Parathyroid adenoma (tissue), 2 donors: ENCODE measurements at regions not wholly inside any gene's neighbourhood (a gene's known extent, or its start where the extent isn't known, plus 50 kb on each side); places are given as distances from the start of the nearest gene placed in this dataset.

Experiments
- H2AFZ ChIP-seq: fragments of 300-600 bp; sonication (generic); one replicate; pipeline ENCODE4 v1.7.0; 2017; ENCODE audit warnings: antibody characterized with exemption, mild to moderate bottlenecking
- H3K27ac ChIP-seq: fragments of 300-600 bp; sonication (generic); one replicate; pipeline ENCODE4 v1.7.0; 2017
- H3K27me3 ChIP-seq: fragments of 300-600 bp; sonication (generic); one replicate; pipeline ENCODE4 v1.7.0; 2017; ENCODE audit warnings: low read length; ENCODE audit not compliant: control insufficient read depth, insufficient read depth
- H3K36me3 ChIP-seq: fragments of 300-600 bp; sonication (generic); one replicate; pipeline ENCODE4 v1.7.0; 2017; ENCODE audit warnings: low read length; ENCODE audit not compliant: control insufficient read depth, insufficient read depth
- H3K4me1 ChIP-seq: fragments of 300-600 bp; sonication (generic); one replicate; pipeline ENCODE4 v1.7.0; 2017; ENCODE audit warnings: control low read depth
- H3K4me2 ChIP-seq: fragments of 300-600 bp; sonication (generic); one replicate; pipeline ENCODE4 v1.7.0; 2017; ENCODE audit warnings: low read length
- H3K4me3 ChIP-seq: fragments of 300-600 bp; sonication (generic); one replicate; pipeline ENCODE4 v1.7.0; 2017; ENCODE audit warnings: low read depth, low read length
- H3K79me2 ChIP-seq: fragments of 300-600 bp; sonication (generic); one replicate; pipeline ENCODE4 v1.7.0; 2017; ENCODE audit warnings: control low read depth
- H3K9ac ChIP-seq: fragments of 300-600 bp; sonication (generic); one replicate; pipeline ENCODE4 v1.7.0; 2017; ENCODE audit warnings: mild to moderate bottlenecking
- H3K9me3 ChIP-seq: fragments of 300-600 bp; sonication (generic); one replicate; pipeline ENCODE4 v1.7.0; 2017; ENCODE audit warnings: low read length; ENCODE audit not compliant: control insufficient read depth
- TF ChIP-seq, protein P1 (sequence below): fragments of 300-600 bp; sonication (generic); IDR thresholded peaks from one replicate; pipeline ENCODE4 v1.7.0; 2017; ENCODE audit warnings: antibody characterized with exemption, mild to moderate bottlenecking
- donor health status: primary hyperparathyroidism.

DNA sequence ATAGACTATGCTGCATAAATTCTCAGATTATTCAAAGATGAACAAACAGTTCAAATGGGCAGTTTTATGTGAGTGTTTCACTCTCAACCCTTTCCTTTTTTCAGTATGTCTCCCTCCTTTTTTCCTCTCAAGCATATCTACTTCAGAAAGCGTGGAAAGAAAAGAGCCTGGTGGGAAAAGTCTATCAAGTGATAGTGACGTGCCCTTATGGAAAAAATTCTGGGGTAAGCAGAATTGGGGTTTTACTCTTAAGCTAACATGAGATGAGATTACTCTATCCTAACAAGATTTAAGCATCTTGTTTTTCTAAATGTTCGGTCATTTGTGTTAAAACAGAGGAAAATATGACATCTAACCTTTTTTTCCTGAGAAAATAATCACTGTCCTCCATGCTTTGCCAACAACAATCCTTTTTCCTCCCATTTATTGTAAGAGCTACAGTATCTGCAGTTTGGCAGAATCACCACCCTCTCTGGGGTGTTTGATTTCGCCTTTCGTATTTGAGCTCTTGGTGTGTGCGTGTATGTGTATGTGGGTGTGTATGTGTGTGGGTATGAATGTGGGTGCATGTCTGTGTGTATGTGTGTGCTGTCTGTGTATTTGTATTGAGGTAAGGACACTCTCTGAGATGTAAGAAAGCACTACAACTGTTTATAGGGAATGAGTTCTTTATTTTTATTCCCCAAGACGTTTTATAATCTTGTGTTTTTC lies 143.9 kb upstream of the L3MBTL4 start:
- Histone ChIP-seq H2AFZ (no peak overlapping the region), H3K9me3 (no peaks in the 10 kb centered on the region), H3K36me3 (no peaks in the 10 kb centered on the region), H3K4me3 (no peak overlapping the region), H3K27ac (no peak overlapping the region), H3K79me2 (no peaks in the 10 kb centered on the region), H3K4me1 (no peaks in the 10 kb centered on the region), H3K9ac (no peak overlapping the region), H3K27me3 (no peaks in the 10 kb centered on the region), H3K4me2 (no peak overlapping the region)
- TF ChIP-seq, protein P1, sequence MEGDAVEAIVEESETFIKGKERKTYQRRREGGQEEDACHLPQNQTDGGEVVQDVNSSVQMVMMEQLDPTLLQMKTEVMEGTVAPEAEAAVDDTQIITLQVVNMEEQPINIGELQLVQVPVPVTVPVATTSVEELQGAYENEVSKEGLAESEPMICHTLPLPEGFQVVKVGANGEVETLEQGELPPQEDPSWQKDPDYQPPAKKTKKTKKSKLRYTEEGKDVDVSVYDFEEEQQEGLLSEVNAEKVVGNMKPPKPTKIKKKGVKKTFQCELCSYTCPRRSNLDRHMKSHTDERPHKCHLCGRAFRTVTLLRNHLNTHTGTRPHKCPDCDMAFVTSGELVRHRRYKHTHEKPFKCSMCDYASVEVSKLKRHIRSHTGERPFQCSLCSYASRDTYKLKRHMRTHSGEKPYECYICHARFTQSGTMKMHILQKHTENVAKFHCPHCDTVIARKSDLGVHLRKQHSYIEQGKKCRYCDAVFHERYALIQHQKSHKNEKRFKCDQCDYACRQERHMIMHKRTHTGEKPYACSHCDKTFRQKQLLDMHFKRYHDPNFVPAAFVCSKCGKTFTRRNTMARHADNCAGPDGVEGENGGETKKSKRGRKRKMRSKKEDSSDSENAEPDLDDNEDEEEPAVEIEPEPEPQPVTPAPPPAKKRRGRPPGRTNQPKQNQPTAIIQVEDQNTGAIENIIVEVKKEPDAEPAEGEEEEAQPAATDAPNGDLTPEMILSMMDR = no peak

DNA sequence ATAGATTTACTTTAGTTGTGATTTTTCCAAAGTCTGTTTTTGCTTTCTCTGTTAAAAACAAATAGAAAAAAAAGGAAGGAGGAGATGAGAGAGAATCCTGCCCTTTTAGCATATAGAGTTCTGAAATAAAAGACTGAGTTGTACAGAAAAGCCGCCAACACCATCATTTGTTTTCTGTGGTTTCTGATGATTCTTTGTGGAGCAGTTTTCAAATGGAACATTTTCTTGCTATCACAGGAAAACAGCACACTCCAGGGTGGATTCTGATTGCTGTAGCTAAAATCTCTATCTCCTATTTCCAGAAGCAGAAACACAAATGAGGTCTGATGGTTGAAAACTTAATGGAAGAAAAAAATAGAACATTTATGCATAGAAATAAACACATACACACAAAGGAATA lies 144.6 kb upstream of the L3MBTL4 start:
- Histone ChIP-seq H3K27me3 (no peaks in the 10 kb centered on the region), H3K4me1 (no peaks in the 10 kb centered on the region), H3K9ac (no peak overlapping the region), H2AFZ (no peak overlapping the region), H3K27ac (no peak overlapping the region), H3K79me2 (no peaks in the 10 kb centered on the region), H3K36me3 (no peaks in the 10 kb centered on the region), H3K9me3 (no peaks in the 10 kb centered on the region), H3K4me3 (no peak overlapping the region), H3K4me2 (no peak overlapping the region)
- TF ChIP-seq, protein P1 = no peak

DNA sequence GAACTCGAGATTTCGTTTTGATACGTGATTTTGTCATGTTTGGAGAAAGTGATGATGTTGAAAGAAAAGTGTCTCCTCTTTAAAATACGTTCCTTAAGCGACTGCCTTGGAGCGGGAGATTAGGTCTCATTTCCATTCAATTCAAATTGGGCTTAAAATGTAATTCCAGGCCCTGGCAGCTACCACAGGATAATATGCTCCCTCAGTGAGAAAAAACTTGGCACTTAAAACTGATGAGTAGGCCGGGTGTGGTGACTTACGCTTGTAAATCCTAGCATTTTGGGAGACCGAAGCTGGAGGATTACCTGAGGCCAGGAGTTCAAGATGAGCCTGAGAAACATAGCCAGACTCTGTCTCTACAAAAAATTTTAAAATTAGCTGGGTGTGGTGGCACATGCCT lies 146.3 kb upstream of the L3MBTL4 start:
- Histone ChIP-seq H3K4me1 (no peaks in the 10 kb centered on the region), H3K4me2 (no peak overlapping the region), H3K4me3 (no peak overlapping the region), H3K27me3 (no peaks in the 10 kb centered on the region), H3K9me3 (no peaks in the 10 kb centered on the region), H2AFZ (no peak overlapping the region), H3K27ac (no peak overlapping the region), H3K9ac (no peak overlapping the region), H3K36me3 (no peaks in the 10 kb centered on the region), H3K79me2 (no peaks in the 10 kb centered on the region)
- TF ChIP-seq, protein P1 = no peak

GRCh38 chr18:6561420-6561861 lies 146.7 kb upstream of the L3MBTL4 start:
- no peak overlapping the region for H3K9ac ChIP-seq
- no peaks in the 10 kb centered on the region for H3K36me3 ChIP-seq
- no peaks in the 10 kb centered on the region for H3K27me3 ChIP-seq
- H3K9me3 ChIP-seq = no peaks in the 10 kb centered on the region
- no peaks in the 10 kb centered on the region for H3K79me2 ChIP-seq
- H3K4me3 ChIP-seq = no peak overlapping the region
- no peak overlapping the region for H3K27ac ChIP-seq
- H3K4me2 ChIP-seq = no peak overlapping the region
- TF ChIP-seq, protein P1 = no peak
- H2AFZ ChIP-seq = no peak overlapping the region
- H3K4me1 ChIP-seq = no peaks in the 10 kb centered on the region

GRCh38 chr18:6561862-6562291 lies 147.2 kb upstream of the L3MBTL4 start:
- H3K36me3 ChIP-seq = no peaks in the 10 kb centered on the region
- H3K4me2 ChIP-seq = no peak overlapping the region
- no peaks in the 10 kb centered on the region for H3K9me3 ChIP-seq
- no peaks in the 10 kb centered on the region for H3K4me1 ChIP-seq
- H2AFZ ChIP-seq = no peak overlapping the region
- H3K4me3 ChIP-seq = no peak overlapping the region
- no peak overlapping the region for H3K27ac ChIP-seq
- H3K79me2 ChIP-seq = no peaks in the 10 kb centered on the region
- H3K9ac ChIP-seq = no peak overlapping the region
- H3K27me3 ChIP-seq = no peaks in the 10 kb centered on the region
- TF ChIP-seq, protein P1 = no peak
